KMS-11 (cell line): ENCODE measurements at regions not wholly inside any gene's neighbourhood (a gene's known extent, or its start where the extent isn't known, plus 50 kb on each side); places are given as distances from the start of the nearest gene placed in this dataset.

ENCODE experiments used
- H2AFZ ChIP-seq: fragments of 200-600 bp; sonication (generic); 2 replicates; pipeline ENCODE4 v1.6.1; 2016; ENCODE audit warnings: antibody characterized with exemption, mixed run types, low read depth
- H3K27ac ChIP-seq: fragments of 200-600 bp; sonication (generic); 2 replicates; pipeline ENCODE4 v1.6.1; 2016; ENCODE audit warnings: mild to moderate bottlenecking, mixed run types
- H3K27me3 ChIP-seq: fragments of 200-600 bp; sonication (generic); 2 replicates; pipeline ENCODE4 v1.6.1; 2017; ENCODE audit warnings: mild to moderate bottlenecking, low read depth, mixed run types, moderate library complexity; ENCODE audit not compliant: insufficient read depth
- H3K36me3 ChIP-seq: fragments of 200-600 bp; sonication (generic); 2 replicates; pipeline ENCODE4 v1.6.1; 2017; ENCODE audit warnings: mild to moderate bottlenecking, mixed run types; ENCODE audit not compliant: insufficient read depth
- H3K4me1 ChIP-seq: fragments of 200-600 bp; sonication (generic); 2 replicates; pipeline ENCODE4 v1.6.1; 2016; ENCODE audit warnings: mild to moderate bottlenecking, low read depth, mixed run types; ENCODE audit not compliant: poor library complexity, severe bottlenecking
- H3K4me2 ChIP-seq: fragments of 200-600 bp; sonication (generic); 2 replicates; pipeline ENCODE4 v1.7.0; 2016; ENCODE audit warnings: mild to moderate bottlenecking, mixed run types
- H3K4me3 ChIP-seq: fragments of 200-600 bp; sonication (generic); IDR thresholded peaks from 2 replicates; pipeline ENCODE4 v1.6.1; 2017; ENCODE audit warnings: low read depth, low read length, mixed read lengths; ENCODE audit not compliant: insufficient read depth
- H3K79me2 ChIP-seq: fragments of 200-600 bp; sonication (generic); 2 replicates; pipeline ENCODE4 v1.6.1; 2016; ENCODE audit warnings: low read depth, mixed run types; ENCODE audit not compliant: insufficient read depth
- H3K9ac ChIP-seq: fragments of 200-600 bp; sonication (generic); 2 replicates; pipeline ENCODE4 v1.6.1; 2016; ENCODE audit warnings: mild to moderate bottlenecking, mixed run types
- H4K20me1 ChIP-seq: fragments of 200-600 bp; sonication (generic); 2 replicates; pipeline ENCODE4 v1.6.1; 2016; ENCODE audit warnings: mild to moderate bottlenecking, mixed run types; ENCODE audit not compliant: insufficient read depth
- CTCF ChIP-seq: fragments of 200-600 bp; sonication (generic); conservative IDR thresholded peaks from 2 replicates; pipeline ENCODE4 v1.6.1; 2017; ENCODE audit warnings: low read depth, mild to moderate bottlenecking, antibody characterized with exemption, low read length, moderate library complexity, mixed read lengths

- Histone ChIP-seq H3K79me2 (no peaks in the 10 kb centered on the region), H3K36me3 (no peaks in the 10 kb centered on the region), H3K9ac (no peak overlapping the region), H3K27me3 (no peaks in the 10 kb centered on the region), H3K4me1 (no peaks in the 10 kb centered on the region), H3K4me3 (no peak overlapping the region), H2AFZ (no peak overlapping the region), H3K4me2 (no peak overlapping the region), H4K20me1 (no peaks in the 10 kb centered on the region), H3K27ac (no peak overlapping the region)
- TF ChIP-seq CTCF: no peak
Measured at GRCh38 chr4:35965300-35965699, 279.0 kb downstream of the ARAP2 start.

GRCh38 chr4:35966566-35966965 is 277.7 kb downstream of the ARAP2 start:
- no peak overlapping the region for H3K9ac ChIP-seq
- no peak overlapping the region for H3K4me2 ChIP-seq
- no peaks in the 10 kb centered on the region for H3K79me2 ChIP-seq
- TF ChIP-seq CTCF: no peak
- no peak overlapping the region for H3K4me3 ChIP-seq
- no peaks in the 10 kb centered on the region for H3K27me3 ChIP-seq
- no peaks in the 10 kb centered on the region for H3K4me1 ChIP-seq
- no peaks in the 10 kb centered on the region for H4K20me1 ChIP-seq
- no peak overlapping the region for H3K27ac ChIP-seq
- H2AFZ ChIP-seq: no peak overlapping the region
- no peaks in the 10 kb centered on the region for H3K36me3 ChIP-seq

- Histone ChIP-seq H3K27ac (no peak overlapping the region), H3K4me2 (no peak overlapping the region), H2AFZ (no peak overlapping the region), H3K4me1 (no peaks in the 10 kb centered on the region), H4K20me1 (no peaks in the 10 kb centered on the region), H3K27me3 (no peaks in the 10 kb centered on the region), H3K4me3 (no peak overlapping the region), H3K36me3 (no peaks in the 10 kb centered on the region), H3K79me2 (no peaks in the 10 kb centered on the region), H3K9ac (no peak overlapping the region)
- no peak for TF ChIP-seq CTCF
Measured at GRCh38 chr4:35970366-35970960, 273.9 kb downstream of the ARAP2 start.

GRCh38 chr4:35972814-35973213 is 271.5 kb downstream of the ARAP2 start:
- Histone ChIP-seq H3K4me3 (no peak overlapping the region), H3K27ac (no peak overlapping the region), H3K79me2 (no peaks in the 10 kb centered on the region), H3K9ac (no peak overlapping the region), H2AFZ (no peak overlapping the region), H3K4me2 (no peak overlapping the region), H3K27me3 (no peaks in the 10 kb centered on the region), H4K20me1 (no peaks in the 10 kb centered on the region), H3K4me1 (no peaks in the 10 kb centered on the region), H3K36me3 (no peaks in the 10 kb centered on the region)
- no peak for TF ChIP-seq CTCF
